Brain microvascular endothelial cell (primary cell): ENCODE measurements at regions not wholly inside any gene's neighbourhood (a gene's known extent, or its start where the extent isn't known, plus 50 kb on each side); places are given as distances from the start of the nearest gene placed in this dataset.
"Not testable (repeated sequence)": the region's sequence is repeated elsewhere in the genome, so short reads cannot be mapped to it uniquely, and the experiment has no call there.

ENCODE experiments used
- DNase-seq: peaks from one replicate; pipeline ENCODE4 v3.0.0-alpha.2; 2020
- H3K27ac ChIP-seq: fragments of 250-450 bp; sonication (Bioruptor Pico); 2 replicates; pipeline ENCODE4 v1.5.1; 2020; ENCODE audit warnings: mild to moderate bottlenecking, moderate library complexity
- H3K27me3 ChIP-seq: fragments of 250-450 bp; sonication (Bioruptor Pico); replicated peaks from 2 replicates; pipeline ENCODE4 v1.5.1; 2020; ENCODE audit warnings: mild to moderate bottlenecking
- H3K36me3 ChIP-seq: fragments of 250-450 bp; sonication (Bioruptor Pico); replicated peaks from 2 replicates; pipeline ENCODE4 v1.5.1; 2020; ENCODE audit warnings: mild to moderate bottlenecking
- H3K4me3 ChIP-seq: 2 replicates; pipeline ENCODE4 v1.5.1; 2011; ENCODE audit warnings: low read depth, mild to moderate bottlenecking, control low read depth, low read length, moderate library complexity
- in situ Hi-C: cut with HindIII; loops from 2 replicates; pipeline ENCODE4 v1.10.0; 2017; ENCODE audit warnings: low sequenced_read_pairs, low pct_ligation_motif_present

DNA sequence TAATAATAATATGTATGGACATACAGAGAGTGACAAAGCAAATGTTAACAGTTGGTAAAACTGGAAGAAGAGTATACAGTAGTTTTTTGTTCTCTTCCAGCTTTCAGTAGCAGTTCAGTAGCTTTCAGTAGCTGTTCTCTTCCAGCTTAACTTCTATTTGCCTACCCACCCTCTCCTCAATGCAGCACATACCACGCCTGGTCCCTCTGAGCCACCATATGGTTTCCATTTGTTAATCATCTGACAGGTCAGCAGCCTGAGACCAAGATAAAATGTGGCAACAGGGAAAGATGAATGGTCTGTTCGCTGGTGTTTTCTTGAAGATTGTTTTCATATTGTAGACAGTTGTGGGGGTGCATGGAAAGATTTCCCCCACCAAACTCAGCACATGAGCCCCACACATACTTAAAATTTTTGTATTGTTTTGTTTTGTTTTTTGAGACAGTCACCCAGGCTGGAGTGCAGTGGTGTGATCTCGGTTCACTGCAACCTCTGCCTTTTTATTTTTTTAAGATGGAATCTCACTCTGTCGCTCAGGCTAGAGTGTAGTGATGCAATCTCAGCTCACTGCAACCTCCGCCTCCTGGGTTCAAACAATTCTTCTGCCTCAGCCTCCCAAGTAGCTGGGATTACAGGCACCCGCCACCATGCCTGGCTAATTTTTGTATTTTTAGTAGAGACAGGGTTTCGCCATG, 56.8 kb downstream of the ATP6V0E2 start:
- H3K36me3 ChIP-seq, H3K27me3 ChIP-seq, H3K4me3 ChIP-seq, H3K27ac ChIP-seq, in situ Hi-C loops: not testable (repeated sequence)
- peak; percentile 24 for DNase-seq

DNA sequence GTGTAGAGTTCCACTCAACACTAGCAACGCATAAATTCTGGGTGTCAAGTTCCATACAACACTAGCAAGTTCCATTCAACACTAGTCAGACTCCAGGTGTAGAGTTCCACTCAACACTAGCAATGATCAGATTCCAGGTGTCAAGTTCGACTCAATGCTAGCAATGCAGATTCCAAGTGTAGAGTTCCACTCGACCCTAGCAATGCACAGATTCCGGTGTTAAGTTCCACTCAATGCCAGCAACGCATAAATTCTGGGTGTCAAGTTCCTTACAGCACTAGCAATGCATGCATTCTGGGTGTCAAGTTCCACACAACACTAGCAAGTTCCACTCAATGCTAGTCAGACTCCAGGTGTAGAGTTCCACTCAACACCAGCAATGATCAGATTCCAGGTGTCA, 60.0 kb downstream of the ATP6V0E2 start:
- H3K36me3 ChIP-seq, H3K27ac ChIP-seq, H3K27me3 ChIP-seq, in situ Hi-C loops, H3K4me3 ChIP-seq, DNase-seq: not testable (repeated sequence)

DNA sequence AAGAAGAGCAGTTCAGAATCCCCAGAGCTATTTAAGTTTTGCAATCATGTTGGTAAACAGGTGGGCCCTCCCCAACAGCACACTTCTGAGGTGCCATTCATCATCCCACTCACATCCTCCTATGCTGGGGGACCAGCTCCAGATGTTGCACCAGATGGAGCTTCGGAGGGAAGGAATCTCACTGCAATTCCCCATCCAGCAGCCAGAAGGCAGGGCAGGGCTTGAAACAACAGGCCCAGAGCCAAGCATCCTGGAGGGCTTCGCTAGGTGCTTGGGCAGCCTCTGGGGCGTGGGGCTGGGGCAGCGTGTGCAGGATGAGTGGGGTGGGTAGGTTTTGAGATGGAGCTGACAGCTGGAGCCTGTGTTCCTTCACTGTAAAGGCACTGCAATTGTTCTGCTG, 73.6 kb downstream of the ATP6V0E2 start:
- in situ Hi-C loops, H3K4me3 ChIP-seq, DNase-seq, H3K27me3 ChIP-seq, H3K27ac ChIP-seq, H3K36me3 ChIP-seq: not testable (repeated sequence)

DNA sequence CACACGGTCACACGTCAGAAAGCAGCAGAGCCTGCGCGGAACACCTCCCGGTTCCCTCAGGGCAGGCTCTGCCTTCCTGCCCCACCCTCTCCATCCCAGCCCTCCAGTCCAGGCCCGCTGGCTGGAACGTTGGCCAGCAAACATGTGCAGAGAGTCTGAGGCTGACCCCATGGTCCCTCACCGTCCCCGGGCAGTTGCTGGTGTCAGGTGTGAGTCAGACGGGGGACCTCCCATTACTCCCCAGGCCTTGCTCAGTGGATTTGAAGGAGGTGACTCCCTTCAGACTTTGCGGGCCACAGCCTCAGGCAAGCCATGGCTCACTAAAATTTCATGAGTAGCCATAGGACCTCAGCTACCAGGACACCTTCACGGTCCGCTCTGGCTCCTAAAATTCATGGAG, 74.7 kb downstream of the ATP6V0E2 start:
- DNase-seq, H3K36me3 ChIP-seq, H3K4me3 ChIP-seq, H3K27me3 ChIP-seq, in situ Hi-C loops, H3K27ac ChIP-seq: not testable (repeated sequence)

DNA sequence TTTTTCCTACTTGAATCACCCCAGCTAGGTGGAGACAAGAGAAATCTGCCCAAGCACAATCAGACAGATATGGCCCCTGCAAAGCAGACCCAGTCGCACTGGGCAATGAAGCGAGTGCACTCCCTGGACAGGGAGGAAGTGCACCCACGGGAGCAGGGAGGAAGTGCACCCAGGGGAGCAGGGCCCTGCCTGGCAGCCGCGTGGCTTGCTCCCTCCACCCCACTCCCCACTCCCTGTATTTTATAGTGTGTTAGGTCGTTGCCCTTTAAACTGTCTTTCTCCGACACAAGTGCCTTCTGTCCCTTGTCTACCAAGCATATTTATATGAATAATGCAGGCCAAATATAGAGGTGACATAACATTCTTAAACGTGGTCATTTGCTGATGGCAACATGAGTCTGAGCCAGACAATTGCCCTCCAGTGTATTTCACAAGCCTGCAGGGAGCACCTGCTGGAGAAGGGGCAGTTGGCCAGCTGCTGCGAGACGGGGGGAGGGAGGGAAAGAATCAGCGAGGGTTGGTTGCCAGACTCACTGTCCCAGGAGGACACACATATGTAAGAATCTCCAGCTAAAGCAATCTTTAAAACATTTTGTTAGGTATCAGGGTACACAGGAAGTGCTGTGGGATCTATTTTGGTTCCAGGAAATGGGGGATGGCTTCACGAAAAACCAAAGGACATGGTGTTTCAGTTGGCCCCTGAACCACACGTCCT, 76.3 kb downstream of the ATP6V0E2 start:
- H3K36me3 ChIP-seq, H3K27ac ChIP-seq, DNase-seq, H3K4me3 ChIP-seq, H3K27me3 ChIP-seq, in situ Hi-C loops: not testable (repeated sequence)

DNA sequence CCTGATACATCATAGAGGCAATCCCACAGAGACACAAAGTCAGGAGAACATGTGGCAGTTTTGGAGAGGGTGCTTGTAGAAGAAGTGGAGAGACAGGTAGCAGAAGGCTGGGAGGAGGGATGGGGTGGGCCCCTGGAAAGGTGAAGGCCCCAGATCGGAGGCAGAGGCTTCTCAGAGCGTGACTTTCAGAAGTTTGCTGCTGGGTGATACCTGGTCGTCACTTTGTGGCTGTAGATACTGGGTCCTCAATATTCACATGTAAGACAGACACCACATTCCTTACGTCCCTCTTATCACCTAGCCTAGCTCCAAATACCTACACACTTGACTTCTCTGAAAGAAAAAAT, 76.8 kb downstream of the ATP6V0E2 start:
- H3K4me3 ChIP-seq, in situ Hi-C loops, H3K27ac ChIP-seq, DNase-seq, H3K36me3 ChIP-seq, H3K27me3 ChIP-seq: not testable (repeated sequence)

DNA sequence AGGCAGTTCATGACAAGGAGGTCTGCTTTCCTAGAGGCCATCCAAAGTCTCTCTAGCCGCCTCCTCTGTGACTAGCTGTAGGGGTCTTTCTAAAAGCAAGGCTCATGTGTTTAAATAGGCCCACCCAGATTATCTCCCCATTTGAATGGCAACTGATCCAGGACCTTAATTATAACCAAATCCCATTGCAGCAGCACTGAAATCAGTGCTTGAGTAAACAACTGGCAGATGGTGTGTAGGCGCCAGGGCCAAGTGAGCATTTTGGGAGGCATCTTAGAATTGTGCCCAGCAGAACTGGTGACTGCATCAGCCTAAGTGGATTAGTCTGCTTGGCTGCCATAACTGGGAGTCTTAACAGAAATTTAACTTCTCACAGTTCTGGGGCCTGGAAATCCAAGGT, 77.8 kb downstream of the ATP6V0E2 start:
- H3K36me3 ChIP-seq, H3K27me3 ChIP-seq, H3K4me3 ChIP-seq, DNase-seq, in situ Hi-C loops, H3K27ac ChIP-seq: not testable (repeated sequence)

DNA sequence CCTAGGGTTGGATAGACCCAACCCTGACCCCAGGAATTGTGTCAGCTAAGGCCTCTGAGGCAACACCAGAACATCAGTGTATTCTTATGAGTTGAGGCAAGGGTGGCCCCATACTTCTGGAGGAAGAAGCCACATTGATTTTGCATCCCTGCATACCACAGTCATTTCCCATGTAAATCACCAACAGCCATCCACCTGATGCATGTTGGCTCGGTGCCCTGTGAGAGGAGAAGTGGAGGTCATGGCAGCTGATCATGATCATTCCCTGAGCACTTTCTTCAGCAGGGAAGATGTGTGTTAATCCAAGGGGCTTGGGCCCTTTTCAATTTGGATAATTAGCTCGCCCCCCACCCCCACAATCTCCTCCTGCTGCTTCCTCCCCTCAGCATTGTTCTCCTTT, 85.1 kb downstream of the ATP6V0E2 start:
- DNase-seq, in situ Hi-C loops: not testable (repeated sequence)

DNA sequence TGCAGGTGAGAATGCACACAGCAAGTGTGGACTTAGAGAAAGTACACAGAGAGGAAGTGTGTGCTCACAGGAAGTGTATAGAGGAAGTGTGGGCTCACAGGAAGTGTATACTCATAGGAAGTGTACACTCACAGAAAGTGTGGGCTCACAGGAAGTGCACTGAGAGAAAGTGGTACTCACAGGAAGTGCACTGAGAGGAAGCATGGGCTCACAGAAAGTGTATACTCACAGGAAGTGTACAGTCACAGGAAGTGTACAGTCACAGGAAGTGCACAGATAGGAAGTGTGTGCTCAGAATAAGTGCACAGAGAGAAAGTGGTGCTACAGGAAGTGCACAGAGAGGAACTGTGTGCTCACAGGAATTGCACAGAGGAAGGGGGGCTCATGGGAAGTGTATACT, 87.1 kb downstream of the ATP6V0E2 start:
- in situ Hi-C loops, DNase-seq, H3K4me3 ChIP-seq, H3K27ac ChIP-seq, H3K36me3 ChIP-seq, H3K27me3 ChIP-seq: not testable (repeated sequence)

More for the DNA sequence above, 85.1 kb downstream of the ATP6V0E2 start:
- not testable (repeated sequence) for H3K36me3 ChIP-seq, H3K27me3 ChIP-seq, H3K27ac ChIP-seq, H3K4me3 ChIP-seq

DNA sequence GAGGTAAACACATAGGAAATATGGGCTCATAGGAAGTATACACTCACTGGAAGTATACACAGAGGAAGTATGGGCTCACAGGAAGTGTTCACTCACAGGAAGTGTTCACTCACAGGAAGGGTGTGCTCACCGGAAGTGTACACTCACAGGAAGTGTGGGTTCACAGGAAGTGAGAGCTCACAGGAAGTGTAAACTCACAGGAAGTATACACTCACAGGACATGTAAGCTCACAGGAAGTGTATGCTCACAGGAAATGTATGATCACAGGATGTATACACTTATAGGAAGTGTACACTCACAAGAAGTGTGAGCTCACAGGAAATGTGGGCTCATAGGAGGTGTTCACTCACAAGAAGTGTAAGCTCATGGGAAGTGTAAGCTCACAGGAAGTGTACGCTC, 88.1 kb downstream of the ATP6V0E2 start:
- H3K36me3 ChIP-seq, in situ Hi-C loops, H3K4me3 ChIP-seq, H3K27ac ChIP-seq, DNase-seq, H3K27me3 ChIP-seq: not testable (repeated sequence)

DNA sequence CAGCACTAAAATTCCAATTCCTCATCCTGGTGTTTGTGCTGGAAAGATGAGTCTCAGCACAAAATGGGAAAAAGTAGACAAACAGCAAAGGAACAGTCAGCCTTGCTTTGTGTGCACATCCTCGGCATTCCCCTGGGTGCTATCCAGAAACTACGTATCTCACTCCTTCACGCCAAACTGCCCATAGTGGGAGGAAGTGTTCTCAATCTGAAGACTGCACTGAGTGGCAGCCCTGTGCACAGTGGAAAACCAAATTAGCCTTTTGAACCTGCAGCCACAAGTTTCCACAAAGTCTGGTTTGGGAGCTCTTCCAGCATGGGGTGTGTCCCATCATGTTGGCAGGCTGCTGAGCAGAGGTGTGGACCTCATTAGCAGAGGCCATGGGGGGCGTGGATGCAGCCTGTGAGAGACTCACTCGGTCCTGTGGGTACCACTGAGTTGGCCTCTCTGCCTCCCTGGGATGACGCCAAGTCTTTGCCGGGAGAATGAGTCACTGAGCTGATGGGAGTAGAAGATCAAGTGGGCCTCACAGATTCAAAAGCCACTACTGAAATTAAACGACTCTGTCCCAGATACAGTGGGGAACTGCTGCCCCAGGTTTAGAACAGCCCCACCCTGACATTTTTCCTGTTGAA, 89.0 kb downstream of the ATP6V0E2 start:
- H3K27me3 ChIP-seq, DNase-seq, in situ Hi-C loops, H3K36me3 ChIP-seq, H3K27ac ChIP-seq, H3K4me3 ChIP-seq: not testable (repeated sequence)

DNA sequence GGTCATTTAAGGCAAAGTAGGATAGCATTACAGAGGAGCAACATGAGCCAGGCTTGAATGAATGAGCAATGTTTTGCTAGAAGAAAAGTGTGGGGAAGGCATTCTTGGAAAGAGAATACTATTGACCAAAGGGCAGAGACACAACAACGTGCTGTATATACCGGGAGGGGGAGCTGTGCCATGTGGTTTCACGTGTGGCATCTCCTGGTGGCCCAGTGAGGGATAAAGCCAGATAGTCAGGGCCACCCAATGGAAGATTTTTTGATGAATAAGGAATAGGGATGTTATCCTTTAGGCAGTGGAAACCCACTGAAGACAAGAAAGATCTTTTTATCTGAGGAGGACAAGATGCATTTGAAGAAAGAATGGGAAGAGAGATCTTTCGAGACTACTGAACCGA, 90.2 kb downstream of the ATP6V0E2 start:
- H3K27ac ChIP-seq, H3K36me3 ChIP-seq, H3K27me3 ChIP-seq, H3K4me3 ChIP-seq, DNase-seq, in situ Hi-C loops: not testable (repeated sequence)

DNA sequence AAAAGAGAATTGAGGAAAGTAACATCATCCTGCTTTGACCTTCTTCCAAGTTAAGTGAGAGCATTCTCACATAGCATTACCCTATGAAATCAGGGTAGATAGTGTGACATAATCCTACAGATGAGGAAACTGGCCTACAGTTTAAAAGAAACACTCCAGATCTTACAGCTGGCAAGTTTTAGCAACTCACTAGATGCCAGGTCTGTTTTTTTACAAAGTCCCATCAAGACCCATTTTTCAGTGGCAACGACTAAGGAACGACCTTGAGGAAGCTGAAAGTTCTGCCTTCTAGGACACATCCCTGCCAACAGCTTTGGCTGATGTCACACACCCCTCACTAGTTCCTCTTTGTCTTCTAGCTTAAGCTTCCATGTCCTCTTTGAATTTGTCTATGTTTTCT, 92.7 kb downstream of the ATP6V0E2 start:
- in situ Hi-C loops, H3K4me3 ChIP-seq, H3K27ac ChIP-seq, H3K27me3 ChIP-seq, H3K36me3 ChIP-seq, DNase-seq: not testable (repeated sequence)

DNA sequence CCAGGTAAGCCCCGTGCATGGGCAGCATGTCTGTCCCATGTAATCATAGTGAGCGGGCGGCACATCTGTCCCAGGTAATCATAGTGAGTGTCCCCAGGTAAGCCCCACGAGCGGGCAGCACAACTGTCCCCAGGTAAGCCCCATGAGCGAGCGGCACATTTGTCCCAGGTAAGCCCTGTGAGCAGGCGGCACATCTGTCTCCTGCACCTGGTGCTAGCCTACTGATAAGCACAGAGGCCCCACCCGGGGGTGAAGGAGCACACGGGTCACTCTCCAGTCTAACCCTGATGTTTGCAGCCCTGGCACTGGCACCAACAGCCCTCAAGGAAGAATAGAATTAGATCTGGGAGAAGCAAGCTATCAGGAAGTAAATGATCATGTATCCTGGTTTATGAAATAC, 99.2 kb downstream of the ATP6V0E2 start:
- DNase-seq, H3K36me3 ChIP-seq, H3K27me3 ChIP-seq, H3K27ac ChIP-seq, H3K4me3 ChIP-seq, in situ Hi-C loops: not testable (repeated sequence)

DNA sequence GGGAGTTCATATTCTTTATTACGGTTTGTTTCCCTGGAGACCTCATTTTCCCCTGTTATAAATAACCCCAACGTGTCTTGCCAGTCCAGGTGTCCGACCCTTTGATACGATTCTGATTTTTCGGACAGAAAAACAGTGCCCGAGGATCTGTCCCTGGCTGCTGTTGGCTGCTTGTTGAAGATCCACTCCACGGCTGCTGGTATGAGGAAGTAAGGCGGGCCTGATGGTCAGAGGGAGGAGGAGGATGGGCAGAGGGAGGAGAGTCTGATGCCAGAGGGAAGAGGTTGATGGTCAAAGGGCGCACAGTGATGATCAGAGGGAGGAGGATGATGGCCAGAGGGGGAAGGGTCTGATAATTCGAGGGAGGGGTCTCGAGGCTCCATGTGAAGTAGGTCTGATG, 99.9 kb downstream of the ATP6V0E2 start:
- DNase-seq, H3K4me3 ChIP-seq, H3K27ac ChIP-seq, in situ Hi-C loops, H3K36me3 ChIP-seq, H3K27me3 ChIP-seq: not testable (repeated sequence)
